ENCODE measurements at regions not wholly inside any gene's neighbourhood (a gene's known extent, or its start where the extent isn't known, plus 50 kb on each side); places are given as distances from the start of the nearest gene placed in this dataset.

DNA sequence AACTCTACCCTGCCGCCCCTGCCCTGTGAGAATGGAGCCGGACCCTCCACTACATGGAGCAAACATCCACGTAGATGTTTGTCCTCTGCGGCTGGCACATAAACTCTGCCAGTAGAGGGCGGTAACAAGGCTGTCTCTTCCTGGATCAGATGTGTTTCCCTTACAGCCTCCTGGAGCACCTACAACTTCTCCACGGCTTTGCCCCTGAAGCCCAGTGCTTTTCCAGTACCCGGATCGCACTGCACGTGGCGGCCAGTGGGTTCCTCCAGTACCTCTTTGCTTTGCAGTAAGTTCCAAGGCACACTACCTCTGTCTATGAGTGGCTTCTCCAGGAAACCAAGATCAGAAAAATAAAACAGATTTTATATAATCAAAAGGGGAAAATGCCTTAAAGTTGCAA lies 651.3 kb downstream of the DCDC2C start:
- no peak overlapping the region for H3K27ac ChIP-seq (ENCODE audit: low read length)
- no peaks in the 10 kb centered on the region for H3K27me3 ChIP-seq (ENCODE audit: low read depth, low read length)
- H3K4me2 ChIP-seq (ENCODE audit: low read length) = no peak overlapping the region
- no peaks in the 10 kb centered on the region for H3K79me2 ChIP-seq (ENCODE audit: low read length)
- no peaks in the 10 kb centered on the region for H3K4me1 ChIP-seq (ENCODE audit: low read length)
- TF ChIP-seq, protein P1, sequence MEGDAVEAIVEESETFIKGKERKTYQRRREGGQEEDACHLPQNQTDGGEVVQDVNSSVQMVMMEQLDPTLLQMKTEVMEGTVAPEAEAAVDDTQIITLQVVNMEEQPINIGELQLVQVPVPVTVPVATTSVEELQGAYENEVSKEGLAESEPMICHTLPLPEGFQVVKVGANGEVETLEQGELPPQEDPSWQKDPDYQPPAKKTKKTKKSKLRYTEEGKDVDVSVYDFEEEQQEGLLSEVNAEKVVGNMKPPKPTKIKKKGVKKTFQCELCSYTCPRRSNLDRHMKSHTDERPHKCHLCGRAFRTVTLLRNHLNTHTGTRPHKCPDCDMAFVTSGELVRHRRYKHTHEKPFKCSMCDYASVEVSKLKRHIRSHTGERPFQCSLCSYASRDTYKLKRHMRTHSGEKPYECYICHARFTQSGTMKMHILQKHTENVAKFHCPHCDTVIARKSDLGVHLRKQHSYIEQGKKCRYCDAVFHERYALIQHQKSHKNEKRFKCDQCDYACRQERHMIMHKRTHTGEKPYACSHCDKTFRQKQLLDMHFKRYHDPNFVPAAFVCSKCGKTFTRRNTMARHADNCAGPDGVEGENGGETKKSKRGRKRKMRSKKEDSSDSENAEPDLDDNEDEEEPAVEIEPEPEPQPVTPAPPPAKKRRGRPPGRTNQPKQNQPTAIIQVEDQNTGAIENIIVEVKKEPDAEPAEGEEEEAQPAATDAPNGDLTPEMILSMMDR (IDR thresholded peaks at IDR 0.05; ENCODE audit: low read depth, low read length) = peak; percentile 62
- TF ChIP-seq EZH2phosphoT487 (IDR thresholded peaks at IDR 0.05; ENCODE audit: low read depth) = no peak
- H3K36me3 ChIP-seq (replicated peaks; ENCODE audit: low read depth, low read length) = no peaks in the 10 kb centered on the region
- no peaks in the 10 kb centered on the region for H3K9me3 ChIP-seq (ENCODE audit: insufficient read depth, low read length)
- H3K9ac ChIP-seq (ENCODE audit: low read length) = no peak overlapping the region
- no peak overlapping the region for H2AFZ ChIP-seq (ENCODE audit: low read depth, low read length)
- no peak overlapping the region for H3K4me3 ChIP-seq (ENCODE audit: low read length)
- H4K20me1 ChIP-seq (ENCODE audit: insufficient read depth, low read length) = no peaks in the 10 kb centered on the region

DNA sequence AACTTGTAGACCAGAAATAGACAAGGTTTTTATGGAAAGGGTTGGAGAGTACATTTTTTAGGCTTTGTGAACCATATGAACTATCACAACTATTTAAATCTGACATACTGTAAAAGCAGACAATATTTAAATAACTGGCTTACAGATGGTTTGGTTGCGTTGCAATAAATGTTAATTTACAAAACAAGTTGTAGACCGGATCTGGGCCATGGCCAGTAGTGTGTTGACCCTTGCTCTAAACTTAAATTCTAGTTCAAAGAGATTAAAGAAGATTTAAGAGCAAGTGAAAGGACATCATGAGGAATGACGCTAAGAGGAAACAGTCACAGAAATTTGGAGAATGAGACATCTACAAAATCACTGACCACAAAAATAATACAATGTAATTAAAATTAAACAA lies 652.7 kb downstream of the DCDC2C start:
- H3K9me3 ChIP-seq (ENCODE audit: insufficient read depth, low read length) = no peaks in the 10 kb centered on the region
- no peak overlapping the region for H3K4me2 ChIP-seq (ENCODE audit: low read length)
- no peaks in the 10 kb centered on the region for H3K4me1 ChIP-seq (ENCODE audit: low read length)
- no peak overlapping the region for H3K9ac ChIP-seq (ENCODE audit: low read length)
- H3K79me2 ChIP-seq (ENCODE audit: low read length) = no peaks in the 10 kb centered on the region
- H3K4me3 ChIP-seq (ENCODE audit: low read length) = no peak overlapping the region
- no peaks in the 10 kb centered on the region for H4K20me1 ChIP-seq (ENCODE audit: insufficient read depth, low read length)
- H3K27ac ChIP-seq (ENCODE audit: low read length) = no peak overlapping the region
- H2AFZ ChIP-seq (ENCODE audit: low read depth, low read length) = no peak overlapping the region
- no peak for TF ChIP-seq EZH2phosphoT487 (IDR thresholded peaks at IDR 0.05; ENCODE audit: low read depth)
- TF ChIP-seq, protein P1 (IDR thresholded peaks at IDR 0.05; ENCODE audit: low read depth, low read length) = no peak
- no peaks in the 10 kb centered on the region for H3K36me3 ChIP-seq (replicated peaks; ENCODE audit: low read depth, low read length)
- H3K27me3 ChIP-seq (ENCODE audit: low read depth, low read length) = no peaks in the 10 kb centered on the region

DNA sequence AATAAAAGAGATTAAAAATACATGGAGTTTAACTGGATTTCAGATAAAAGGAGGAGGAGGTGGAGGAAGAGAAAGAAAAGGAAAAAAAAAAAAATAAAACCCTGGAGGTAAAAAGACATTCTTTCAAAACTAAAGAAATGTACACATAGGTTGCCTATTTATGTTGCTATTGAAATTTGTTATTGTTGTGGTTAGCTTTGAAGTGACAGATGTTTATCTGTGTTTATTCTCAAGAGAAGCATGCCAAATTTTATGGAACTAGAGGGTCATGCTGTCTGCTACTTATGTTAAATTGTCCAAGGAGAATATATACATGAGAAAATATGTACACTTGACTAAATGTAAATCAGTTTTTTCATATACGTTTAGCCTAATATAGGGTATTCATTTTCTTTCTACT lies 653.2 kb downstream of the DCDC2C start:
- no peak overlapping the region for H3K4me2 ChIP-seq (ENCODE audit: low read length)
- H3K27me3 ChIP-seq (ENCODE audit: low read depth, low read length) = no peaks in the 10 kb centered on the region
- H3K9ac ChIP-seq (ENCODE audit: low read length) = no peak overlapping the region
- H3K9me3 ChIP-seq (ENCODE audit: insufficient read depth, low read length) = no peaks in the 10 kb centered on the region
- H3K4me1 ChIP-seq (ENCODE audit: low read length) = no peaks in the 10 kb centered on the region
- H3K79me2 ChIP-seq (ENCODE audit: low read length) = no peaks in the 10 kb centered on the region
- TF ChIP-seq EZH2phosphoT487 (IDR thresholded peaks at IDR 0.05; ENCODE audit: low read depth) = no peak
- TF ChIP-seq, protein P1 (IDR thresholded peaks at IDR 0.05; ENCODE audit: low read depth, low read length) = no peak
- H3K36me3 ChIP-seq (replicated peaks; ENCODE audit: low read depth, low read length) = no peaks in the 10 kb centered on the region
- no peak overlapping the region for H3K27ac ChIP-seq (ENCODE audit: low read length)
- no peak overlapping the region for H2AFZ ChIP-seq (ENCODE audit: low read depth, low read length)
- H4K20me1 ChIP-seq (ENCODE audit: insufficient read depth, low read length) = no peaks in the 10 kb centered on the region
- no peak overlapping the region for H3K4me3 ChIP-seq (ENCODE audit: low read length)

DNA sequence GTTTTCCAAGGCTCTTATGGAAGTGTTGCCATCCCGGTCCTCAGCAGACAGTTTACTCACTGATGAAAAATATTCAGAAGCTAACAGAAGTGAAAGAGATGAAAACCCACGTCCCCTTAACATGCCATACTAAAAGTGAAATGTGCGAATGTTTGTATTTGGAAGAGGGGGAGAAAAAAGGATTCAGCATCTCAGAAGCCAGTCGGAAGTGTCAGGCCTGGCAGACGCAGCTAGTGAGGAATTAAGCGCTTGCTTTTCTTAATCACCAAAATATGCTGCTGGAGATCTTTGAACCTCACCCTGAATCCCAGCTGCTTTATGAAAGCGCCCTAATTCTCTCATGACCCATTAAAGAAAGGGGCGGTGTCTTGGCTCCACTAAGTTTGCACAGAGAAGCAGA lies 653.7 kb downstream of the DCDC2C start:
- Histone ChIP-seq H3K27ac (ENCODE audit: low read length) (no peak overlapping the region), H3K27me3 (ENCODE audit: low read depth, low read length) (no peaks in the 10 kb centered on the region), H4K20me1 (ENCODE audit: insufficient read depth, low read length) (no peaks in the 10 kb centered on the region), H3K9me3 (ENCODE audit: insufficient read depth, low read length) (no peaks in the 10 kb centered on the region), H3K4me1 (ENCODE audit: low read length) (no peaks in the 10 kb centered on the region), H2AFZ (ENCODE audit: low read depth, low read length) (no peak overlapping the region), H3K4me3 (ENCODE audit: low read length) (no peak overlapping the region), H3K79me2 (ENCODE audit: low read length) (no peaks in the 10 kb centered on the region), H3K9ac (ENCODE audit: low read length) (no peak overlapping the region), H3K4me2 (ENCODE audit: low read length) (no peak overlapping the region), H3K36me3 (replicated peaks; ENCODE audit: low read depth, low read length) (no peaks in the 10 kb centered on the region)
- TF ChIP-seq, protein P1 (IDR thresholded peaks at IDR 0.05; ENCODE audit: low read depth, low read length) = no peak
- TF ChIP-seq EZH2phosphoT487 (IDR thresholded peaks at IDR 0.05; ENCODE audit: low read depth) = no peak

Data from OCI-LY3 (cell line).